GM10248 (cell line): ENCODE measurements at regions not wholly inside any gene's neighbourhood (a gene's known extent, or its start where the extent isn't known, plus 50 kb on each side); places are given as distances from the start of the nearest gene placed in this dataset.

Experiments
- CTCF ChIA-PET: fragments of 300-600 bp; sonication (Branson Sonifier 250); formaldehyde crosslinking; extraction: SDS; loops from one replicate; lab custom pipeline; 2021; ENCODE audit warnings: antibody characterized with exemption; lab: Yijun Ruan, JAX
- POLR2A ChIA-PET: fragments of 350-650 bp; sonication (Branson Sonifier 250); formaldehyde crosslinking; extraction: SDS; loops from one replicate; lab custom pipeline; 2020; ENCODE audit warnings: antibody characterized with exemption; lab: Yijun Ruan, JAX
- DNase-seq: peaks from one replicate; pipeline ENCODE4 v3.0.0; 2012; ENCODE audit errors: extremely low spot score
- TF ChIP-seq, protein P1 (sequence below): IDR thresholded peaks from 2 replicates; pipeline ENCODE4 v1.5.1; 2012; ENCODE audit warnings: mild to moderate bottlenecking, low read depth; ENCODE audit errors: extremely low read depth, missing control alignments, control extremely low read depth

GRCh38 chr5:173814053-173814452 lies 74.1 kb upstream of the CPEB4 start:
- TF ChIP-seq, protein P1, sequence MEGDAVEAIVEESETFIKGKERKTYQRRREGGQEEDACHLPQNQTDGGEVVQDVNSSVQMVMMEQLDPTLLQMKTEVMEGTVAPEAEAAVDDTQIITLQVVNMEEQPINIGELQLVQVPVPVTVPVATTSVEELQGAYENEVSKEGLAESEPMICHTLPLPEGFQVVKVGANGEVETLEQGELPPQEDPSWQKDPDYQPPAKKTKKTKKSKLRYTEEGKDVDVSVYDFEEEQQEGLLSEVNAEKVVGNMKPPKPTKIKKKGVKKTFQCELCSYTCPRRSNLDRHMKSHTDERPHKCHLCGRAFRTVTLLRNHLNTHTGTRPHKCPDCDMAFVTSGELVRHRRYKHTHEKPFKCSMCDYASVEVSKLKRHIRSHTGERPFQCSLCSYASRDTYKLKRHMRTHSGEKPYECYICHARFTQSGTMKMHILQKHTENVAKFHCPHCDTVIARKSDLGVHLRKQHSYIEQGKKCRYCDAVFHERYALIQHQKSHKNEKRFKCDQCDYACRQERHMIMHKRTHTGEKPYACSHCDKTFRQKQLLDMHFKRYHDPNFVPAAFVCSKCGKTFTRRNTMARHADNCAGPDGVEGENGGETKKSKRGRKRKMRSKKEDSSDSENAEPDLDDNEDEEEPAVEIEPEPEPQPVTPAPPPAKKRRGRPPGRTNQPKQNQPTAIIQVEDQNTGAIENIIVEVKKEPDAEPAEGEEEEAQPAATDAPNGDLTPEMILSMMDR, result no peak
- DNase-seq, result no peak
- CTCF ChIA-PET, result interaction anchor here (1.1 to 2.3 kb wide), 3 partner anchors 9 to 18 kb away, joined by 3 to 7 read pairs (median 3); no protein-coding TSS in a partner anchor
- POLR2A ChIA-PET, result interaction anchor here (1.1 kb wide), 1 partner anchor 9 kb away, joined by 8 read pairs; no protein-coding TSS in a partner anchor

DNA sequence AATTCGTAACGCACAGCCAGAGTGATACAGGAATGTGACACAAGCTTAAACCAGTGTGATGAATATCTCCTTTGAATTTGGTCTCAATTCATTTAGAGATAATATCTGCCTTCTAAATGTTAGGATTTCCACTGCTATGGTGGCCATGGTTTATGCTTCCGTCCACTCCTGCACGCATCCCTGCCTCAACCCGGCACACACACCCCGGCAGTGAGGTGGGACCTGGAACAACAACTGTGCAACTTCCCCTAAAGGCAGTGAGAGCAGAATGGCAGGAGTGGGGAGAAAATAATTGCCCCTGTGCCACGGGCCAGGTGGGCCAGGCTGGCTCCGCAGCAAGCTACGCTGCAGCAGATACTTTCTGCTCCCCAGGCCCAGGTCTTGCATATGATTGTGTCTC lies 72.6 kb upstream of the CPEB4 start:
- ChIA-PET POLR2A (no interaction called here), CTCF (interaction anchor here (0.7 to 1.3 kb wide), 3 partner anchors 10 to 110 kb away, joined by 3 read pairs; no protein-coding TSS in a partner anchor)
- TF ChIP-seq, protein P1, result no peak
- no peak for DNase-seq

- ChIA-PET CTCF (no interaction called here), POLR2A (no interaction called here)
- DNase-seq, result no peak
- TF ChIP-seq, protein P1, result no peak
Observed at GRCh38 chr5:173816728-173817127, 71.4 kb upstream of the CPEB4 start.

- POLR2A ChIA-PET, result no interaction called here
- TF ChIP-seq, protein P1, result no peak
- DNase-seq, result no peak
- CTCF ChIA-PET, result no interaction called here
Observed at GRCh38 chr5:173817561-173817960, 70.6 kb upstream of the CPEB4 start.

GRCh38 chr5:173819521-173819920 lies 68.6 kb upstream of the CPEB4 start:
- ChIA-PET CTCF (interaction anchor here (1.0 to 3.2 kb wide), 3 partner anchors 31 to 154 kb away, joined by 3 to 9 read pairs (median 3); no protein-coding TSS in a partner anchor), POLR2A (no interaction called here)
- TF ChIP-seq, protein P1, result no peak

DNA sequence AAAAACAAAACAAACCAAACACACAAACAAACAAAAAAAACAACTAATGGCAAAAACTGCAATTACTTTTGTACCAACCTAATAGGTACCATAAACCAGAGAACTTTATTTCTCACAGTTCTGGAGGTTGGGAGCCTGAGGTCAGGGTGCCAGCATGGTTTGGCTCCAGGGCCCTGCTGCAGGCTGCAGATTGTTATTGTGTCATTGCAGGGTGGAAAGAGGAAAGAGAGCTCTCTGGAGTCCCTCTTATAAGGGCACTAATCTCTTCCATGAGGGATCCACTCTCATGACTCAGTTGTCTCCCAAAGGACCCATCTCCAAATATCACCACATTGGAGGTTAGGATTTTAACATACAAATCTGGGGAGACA lies 64.9 kb upstream of the CPEB4 start:
- DNase-seq, result no peak
- CTCF ChIA-PET, result interaction anchor here (0.6 to 2.6 kb wide), 6 partner anchors 10 to 150 kb away, joined by 3 to 8 read pairs (median 4); no protein-coding TSS in a partner anchor
- POLR2A ChIA-PET, result interaction anchor here (1.4 kb wide), 1 partner anchor 9 kb away, joined by 8 read pairs; no protein-coding TSS in a partner anchor
- TF ChIP-seq, protein P1, result no peak

More at GRCh38 chr5:173819521-173819920, 68.6 kb upstream of the CPEB4 start:
- DNase-seq, result no peak
